ENCODE measurements at regions not wholly inside any gene's neighbourhood (a gene's known extent, or its start where the extent isn't known, plus 50 kb on each side); places are given as distances from the start of the nearest gene placed in this dataset.
"Not testable (repeated sequence)": the region's sequence is repeated elsewhere in the genome, so short reads cannot be mapped to it uniquely, and the experiment has no call there.

DNA sequence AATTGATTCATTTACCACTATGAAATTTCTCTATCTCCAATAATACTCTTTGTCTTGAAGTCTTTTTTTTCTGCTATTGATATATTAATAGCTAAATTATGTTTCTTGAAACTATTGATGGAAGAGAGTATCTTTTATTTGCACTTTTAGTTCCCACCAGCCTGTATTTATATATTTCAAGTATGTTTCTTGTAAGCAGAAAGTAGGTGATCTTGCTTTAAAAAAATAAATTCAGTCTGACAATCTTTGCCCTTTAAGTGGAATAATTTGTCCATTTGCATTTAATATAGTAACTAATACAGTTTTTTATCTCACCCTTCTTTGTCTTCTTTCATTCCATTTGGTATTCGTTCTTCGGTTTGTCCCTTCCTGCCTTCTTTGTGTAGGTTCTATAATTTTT lies 790.5 kb downstream of the MCTP2 start:
- DNase-seq: no peak

GRCh38 chr15:95024351-95024750 lies 793.0 kb downstream of the MCTP2 start:
- DNase-seq: no peak

DNA sequence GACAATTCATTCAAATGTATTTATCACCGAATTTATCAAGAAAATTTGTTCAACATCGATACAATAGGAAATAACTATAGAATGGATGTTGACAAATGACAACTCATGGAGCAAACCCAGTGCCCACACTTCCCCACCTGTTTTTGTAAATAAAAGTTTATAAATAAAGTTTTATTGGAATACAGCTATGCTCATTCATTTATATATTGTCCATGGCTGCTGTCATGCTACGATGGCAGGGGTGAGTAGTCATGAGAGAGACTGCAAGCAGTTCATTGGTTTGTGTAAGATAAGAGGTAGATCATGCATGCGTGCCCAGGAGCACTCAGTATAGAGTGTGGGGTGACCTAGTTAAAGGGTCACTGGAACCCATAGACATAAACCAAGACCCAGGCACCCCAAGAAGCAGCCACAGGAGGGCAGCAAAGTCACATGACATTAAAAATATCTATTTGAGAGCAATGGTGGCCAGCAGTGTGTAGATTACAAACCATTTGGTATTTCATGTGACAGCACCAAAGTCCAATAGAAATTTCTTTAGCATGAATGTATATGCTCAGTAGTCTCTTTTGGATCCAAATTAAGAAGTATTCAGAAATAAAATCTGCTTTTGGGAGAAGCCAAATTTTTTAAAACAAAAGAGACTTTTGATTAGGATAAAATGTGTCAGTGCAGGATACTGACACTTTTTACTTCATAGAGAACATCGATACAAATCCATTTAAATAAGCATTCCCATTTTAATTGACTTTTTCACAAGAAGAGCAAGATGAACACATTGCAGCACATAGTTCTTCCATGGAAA lies 794.8 kb downstream of the MCTP2 start:
- DNase-seq: no peak

DNA sequence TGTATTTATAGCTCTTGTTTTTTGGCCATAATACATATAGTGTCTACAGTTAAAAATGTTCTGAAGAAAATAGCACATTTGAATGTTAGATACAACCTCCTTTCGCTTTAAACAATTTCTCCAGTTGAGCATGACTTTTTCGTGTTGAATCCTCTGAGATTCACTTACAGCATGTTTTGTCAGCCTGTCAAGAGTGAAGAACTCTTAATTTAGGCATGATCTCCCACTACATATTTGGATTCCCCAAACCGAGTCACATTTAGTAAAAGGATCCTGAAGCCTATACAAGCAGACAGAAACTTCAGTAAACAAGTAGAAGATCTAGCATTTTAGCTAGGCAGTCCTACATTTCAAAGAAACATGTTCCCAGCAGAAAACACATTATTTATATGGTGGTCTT lies 796.6 kb downstream of the MCTP2 start:
- DNase-seq: no peak

DNA sequence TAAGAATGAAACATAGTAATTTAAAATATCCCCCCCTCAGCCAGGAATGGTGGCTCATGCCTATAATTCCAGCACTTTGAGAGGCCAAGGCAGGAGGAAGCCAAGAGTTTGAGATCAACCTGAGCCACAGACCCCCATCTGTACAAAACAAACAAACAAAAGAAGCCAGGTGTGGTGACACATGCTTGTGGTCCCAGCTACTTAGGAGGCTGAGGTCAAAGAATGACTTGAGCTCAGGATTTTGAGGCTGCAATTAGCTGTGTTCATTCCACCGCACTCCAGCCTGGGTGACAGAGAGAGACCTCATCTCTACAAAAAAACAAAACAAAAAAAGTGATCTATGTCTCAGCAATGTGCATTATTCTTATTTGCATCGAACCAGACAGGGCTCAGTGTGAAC lies 800.8 kb downstream of the MCTP2 start:
- no peak for DNase-seq

DNA sequence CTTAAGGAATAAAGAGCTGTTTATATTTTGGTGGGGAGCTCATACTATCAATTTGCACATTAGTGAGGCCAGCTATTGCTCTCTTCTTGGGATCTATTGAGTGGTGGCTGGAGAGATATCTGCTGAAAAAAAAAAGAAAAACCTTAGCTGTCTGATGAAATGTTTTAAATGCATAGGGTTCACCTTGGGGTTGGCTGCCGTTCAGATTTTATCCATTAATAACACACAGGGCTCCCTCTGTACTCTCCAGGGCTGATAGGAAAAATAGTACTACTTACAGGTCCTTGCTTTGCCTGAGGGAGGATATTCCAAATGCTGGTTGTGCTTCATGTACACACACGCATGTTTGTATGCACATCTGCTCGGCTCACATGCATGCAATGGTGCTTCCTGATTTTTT lies 803.7 kb downstream of the MCTP2 start:
- no peak for DNase-seq

GRCh38 chr15:95041297-95041696 lies 809.9 kb downstream of the MCTP2 start:
- no peak for DNase-seq

DNA sequence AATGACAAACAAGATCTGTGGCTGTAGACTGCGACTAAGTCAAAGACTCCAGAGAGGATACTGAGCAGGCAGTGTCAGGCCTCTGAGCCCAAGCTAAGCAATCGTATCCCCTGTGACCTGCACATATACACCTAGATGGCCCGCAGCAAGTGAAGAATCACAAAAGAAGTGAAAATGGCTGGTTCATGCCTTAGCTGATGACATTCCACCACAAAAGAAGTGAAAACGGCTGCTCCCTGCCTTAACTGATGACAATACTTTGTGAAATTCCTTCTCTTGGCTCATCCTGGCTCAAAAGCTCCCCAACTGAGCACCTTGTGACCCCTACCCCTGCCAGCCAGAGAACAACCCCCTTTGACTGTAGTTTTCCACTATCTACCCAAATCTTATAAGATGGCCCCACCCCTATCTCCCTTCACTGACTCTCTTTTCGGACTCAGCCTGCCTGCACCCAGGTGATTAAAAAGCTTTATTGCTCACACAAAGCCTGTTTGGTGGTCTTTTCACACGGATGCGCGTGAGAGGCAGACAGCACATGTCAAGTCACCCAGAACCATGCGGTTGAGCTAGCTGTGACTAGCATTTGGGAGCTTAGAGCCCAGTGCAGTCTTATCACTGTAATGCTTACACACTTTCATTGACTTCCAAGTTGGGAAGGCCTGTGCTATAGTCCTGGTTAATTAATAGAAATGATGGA lies 812.0 kb downstream of the MCTP2 start:
- DNase-seq: not testable (repeated sequence)

- no peak for DNase-seq
Measured at GRCh38 chr15:95043933-95044313, 812.6 kb downstream of the MCTP2 start.

DNA sequence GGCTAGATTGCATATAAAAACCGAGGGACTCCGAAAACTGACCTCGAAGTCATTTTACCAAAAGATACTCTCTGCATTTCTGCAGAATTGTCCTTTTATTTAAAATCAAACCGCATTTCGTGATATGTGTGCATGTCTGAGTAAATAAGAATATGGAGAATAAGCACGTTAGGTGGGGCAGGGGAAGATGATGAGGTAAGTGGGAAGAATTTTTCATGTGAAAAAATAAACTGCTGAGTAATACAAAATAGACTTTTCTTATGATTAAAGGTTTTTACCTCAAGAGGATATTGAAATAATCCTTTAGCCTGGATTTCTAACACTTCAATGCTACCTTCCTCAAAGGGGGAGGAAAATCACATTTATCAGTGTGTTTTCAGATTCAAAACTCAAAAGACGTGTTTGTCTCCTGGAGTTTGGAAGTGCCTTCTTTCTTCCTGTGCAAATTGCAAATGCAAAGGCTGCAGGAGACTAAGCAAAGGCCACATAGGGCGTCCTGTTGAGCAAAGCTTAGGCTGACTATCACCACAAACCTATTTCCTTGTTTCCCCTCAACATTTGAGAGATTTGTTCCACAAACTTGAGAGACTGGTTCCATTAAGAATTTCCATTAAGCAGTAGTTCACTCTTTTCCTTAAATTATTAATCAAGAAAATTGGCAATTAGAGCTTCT lies 813.5 kb downstream of the MCTP2 start:
- DNase-seq: no peak

DNA sequence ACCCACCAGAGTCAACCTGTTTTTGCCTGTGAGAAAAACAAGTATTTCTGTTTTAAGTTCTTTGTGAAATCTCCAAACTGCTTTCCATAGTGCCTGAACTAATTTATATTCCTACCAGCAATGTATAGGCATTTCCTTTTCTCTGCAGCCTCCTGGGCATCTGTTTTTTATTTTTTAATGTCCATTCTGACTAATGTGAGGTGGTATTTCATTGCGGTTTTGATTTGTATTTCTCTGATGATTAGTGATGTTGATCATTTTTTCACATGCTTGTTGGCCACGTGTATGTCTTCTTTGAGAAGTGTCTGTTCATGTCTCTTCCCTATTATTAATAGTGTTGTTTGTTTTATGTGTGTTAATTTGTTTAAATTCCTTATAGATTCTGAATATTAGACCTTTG lies 820.5 kb downstream of the MCTP2 start:
- no peak for DNase-seq

- DNase-seq: no peak
Measured at GRCh38 chr15:95059346-95059905, 828.1 kb downstream of the MCTP2 start.

- no peak for DNase-seq
Measured at GRCh38 chr15:95068701-95069521, 837.5 kb downstream of the MCTP2 start.

DNA sequence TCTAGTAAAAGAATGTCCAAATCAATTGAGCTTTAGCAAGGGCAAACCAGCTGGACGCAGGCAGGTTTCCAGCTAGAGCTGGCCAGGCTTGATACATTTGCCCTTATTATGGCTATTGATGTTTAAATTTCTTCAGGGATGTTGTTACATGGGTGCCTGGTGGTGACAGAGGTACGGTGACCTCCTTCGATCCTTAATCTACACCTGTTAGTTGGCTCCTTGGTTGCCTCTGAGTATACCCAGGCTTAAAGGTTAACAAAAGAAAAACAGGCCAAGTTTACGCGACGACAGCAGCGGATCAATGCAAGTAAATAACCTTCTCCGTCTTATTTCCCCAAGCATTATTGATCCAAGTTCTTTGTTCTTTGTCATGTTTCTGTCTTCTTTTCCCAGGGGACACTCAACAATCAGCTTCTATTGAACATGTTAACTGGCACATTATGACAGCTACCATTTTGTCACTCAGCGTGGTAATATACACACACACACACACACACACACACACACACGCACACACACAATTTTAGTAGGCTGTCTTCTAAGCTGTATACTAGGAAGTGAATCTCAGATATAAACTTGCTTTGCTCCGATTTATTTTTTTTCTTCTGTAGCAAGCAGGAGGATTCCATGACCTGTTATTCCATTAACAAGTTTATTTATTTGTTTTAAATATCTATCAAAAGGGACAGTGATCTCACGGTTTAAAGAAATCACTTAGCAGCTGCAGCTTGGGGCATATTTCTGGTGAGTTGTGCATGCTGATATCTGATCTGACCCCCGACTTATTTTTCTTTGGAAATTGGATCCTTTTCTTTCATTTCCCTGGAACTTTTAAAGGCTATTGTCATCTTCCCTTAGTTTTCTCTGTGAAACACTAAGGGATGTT lies 844.7 kb downstream of the MCTP2 start:
- no peak for DNase-seq

- DNase-seq: no peak
Measured at GRCh38 chr15:95076678-95076990, 845.3 kb downstream of the MCTP2 start.

DNA sequence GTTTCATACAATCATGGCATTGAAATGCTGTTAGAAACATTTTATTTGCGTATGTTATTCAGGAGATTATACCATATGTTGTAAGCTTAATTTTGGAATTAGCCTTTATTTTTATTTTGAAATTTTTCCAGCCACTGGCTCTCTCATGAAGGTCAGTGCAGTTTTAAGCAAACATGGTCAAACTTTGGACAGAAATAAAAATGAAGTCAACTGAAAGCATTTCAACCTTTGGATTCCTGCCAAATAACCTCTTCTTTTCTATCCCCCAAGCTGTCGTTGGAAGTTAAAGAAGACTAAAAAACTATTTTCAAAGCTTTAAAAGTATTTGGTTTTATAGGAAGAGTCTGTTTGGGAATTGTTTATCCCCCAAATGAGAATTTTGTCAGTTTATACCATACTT lies 846.6 kb downstream of the MCTP2 start:
- DNase-seq: no peak

- not testable (repeated sequence) for DNase-seq
Measured at GRCh38 chr15:95080228-95080627, 848.9 kb downstream of the MCTP2 start.

- no peak for DNase-seq
Measured at GRCh38 chr15:95085056-95085455, 853.7 kb downstream of the MCTP2 start.

- DNase-seq: no peak
Measured at GRCh38 chr15:95086531-95087252, 855.3 kb downstream of the MCTP2 start.

DNA sequence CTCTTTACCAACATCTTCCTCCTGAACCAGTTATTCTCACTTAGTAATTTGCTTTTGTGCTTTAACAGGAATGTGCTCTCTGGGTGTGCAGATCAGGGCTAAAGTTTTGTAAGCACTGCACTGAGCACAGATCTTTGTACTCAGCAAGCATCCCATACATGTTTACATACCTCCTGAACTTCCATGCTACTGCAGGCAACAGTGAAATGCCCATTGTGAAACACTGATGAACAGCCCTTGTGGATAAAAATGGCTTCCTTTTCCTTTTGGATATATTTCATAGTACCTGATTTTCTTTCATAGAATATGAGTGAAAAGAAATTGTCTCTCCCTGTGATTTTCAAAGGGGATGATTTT lies 855.9 kb downstream of the MCTP2 start:
- DNase-seq: no peak

DNA sequence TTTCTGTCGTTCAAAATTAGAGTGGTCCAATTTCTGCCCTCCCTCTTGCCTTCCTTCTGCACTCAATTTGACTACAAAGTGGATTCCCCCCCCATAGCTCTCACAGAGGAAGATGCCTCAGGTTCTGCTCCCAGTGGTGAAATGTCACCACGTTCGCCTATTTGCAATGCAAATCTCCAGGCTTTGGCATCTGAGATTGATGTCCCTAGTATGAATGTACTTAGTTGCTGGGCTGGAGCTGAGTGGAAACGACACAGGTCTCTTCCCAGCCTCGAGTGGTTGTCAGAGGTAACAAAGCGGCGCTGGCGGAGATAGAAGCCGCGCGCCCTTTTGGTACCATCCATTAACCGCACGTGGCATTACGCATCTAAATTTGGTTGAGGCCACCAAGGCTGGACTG lies 860.1 kb downstream of the MCTP2 start:
- DNase-seq: no peak

All from NCI-H774 (cell line).